HG03045 (cell line): ENCODE measurements at regions not wholly inside any gene's neighbourhood (a gene's known extent, or its start where the extent isn't known, plus 50 kb on each side); places are given as distances from the start of the nearest gene placed in this dataset.

Experiments used
- ATAC-seq: cut with Tn5 transposase; IDR thresholded peaks from one replicate; pipeline ENCODE4 v1.9.1; 2021; ENCODE audit warnings: mild to moderate bottlenecking, moderate library complexity; ENCODE audit not compliant: unreplicated experiment

DNA sequence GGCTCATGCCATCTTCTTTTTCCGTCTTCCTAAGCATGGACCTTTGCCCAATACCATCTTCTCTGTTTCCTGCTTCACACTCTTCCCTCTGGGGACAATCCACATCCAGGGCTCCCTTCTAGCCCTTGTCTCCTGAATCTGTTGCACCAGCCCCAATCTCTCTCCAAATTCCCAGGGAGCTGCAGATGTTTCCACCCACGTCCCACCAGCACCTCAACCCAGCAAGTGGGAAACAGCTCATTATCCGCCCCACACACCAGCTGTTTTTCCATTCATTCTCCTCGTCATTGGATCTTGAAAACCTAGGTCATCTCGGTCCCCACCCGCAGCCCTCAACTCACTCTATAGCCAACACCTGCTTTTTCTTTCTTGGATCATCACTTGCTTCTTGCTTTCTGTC is 185.0 kb upstream of the CDYL start:
- ATAC-seq, result no peak

DNA sequence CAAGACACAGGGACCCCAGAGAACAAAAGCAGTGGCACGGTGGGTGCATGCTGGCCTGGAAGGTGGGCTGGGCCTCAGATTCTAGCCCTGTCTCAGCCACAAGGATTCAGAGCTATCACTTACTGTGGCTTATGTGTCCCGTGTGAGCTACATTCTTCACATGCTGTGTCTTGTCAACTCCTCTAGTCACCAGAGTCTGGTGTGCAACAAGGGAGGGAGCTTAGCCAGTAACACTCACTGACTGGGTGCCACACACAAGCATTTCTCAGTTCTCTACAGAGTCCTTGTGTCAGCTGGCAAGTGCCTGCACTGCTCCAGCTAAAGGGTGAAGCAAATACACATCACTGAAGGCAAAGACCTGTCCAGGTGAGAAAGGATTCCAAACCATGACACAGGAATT is 186.9 kb upstream of the CDYL start:
- ATAC-seq, result no peak

DNA sequence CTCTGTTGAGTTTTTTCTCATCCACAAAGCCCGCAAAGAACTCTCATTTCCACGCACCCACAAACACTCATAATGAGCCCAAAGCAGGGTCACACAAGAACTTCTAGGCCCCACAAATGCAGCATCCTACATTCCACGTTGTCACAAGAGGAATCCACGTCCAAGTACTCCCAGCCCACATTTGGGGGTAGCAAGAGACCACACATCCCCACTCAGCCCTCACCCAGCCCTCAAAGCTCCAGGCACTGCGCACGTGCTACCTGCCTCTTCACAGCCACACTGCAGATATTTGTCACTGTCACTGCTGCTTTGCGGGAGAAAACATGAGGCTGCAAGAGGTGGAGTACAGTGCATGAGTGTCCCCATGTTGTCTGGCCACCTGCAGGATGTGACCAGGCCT is 187.6 kb upstream of the CDYL start:
- no peak for ATAC-seq

DNA sequence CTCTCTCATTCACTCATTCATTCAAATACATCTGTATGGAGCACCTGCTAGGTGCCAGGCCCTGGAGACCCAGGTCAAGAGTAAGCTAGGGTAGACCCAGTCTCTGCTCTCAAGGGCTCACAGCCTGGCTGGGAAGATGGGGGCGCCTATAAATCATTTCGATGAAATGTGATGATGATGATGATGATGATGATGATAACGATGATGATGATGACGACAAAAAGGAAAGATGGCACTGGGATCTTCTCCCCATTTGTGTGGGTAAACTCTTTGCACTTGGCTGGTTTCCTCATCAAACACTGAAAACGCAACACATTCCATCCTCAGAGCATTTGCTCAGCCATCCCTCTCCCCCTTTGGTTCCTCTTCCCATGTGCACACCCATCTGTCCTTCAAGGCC is 188.0 kb upstream of the CDYL start:
- ATAC-seq, result no peak

DNA sequence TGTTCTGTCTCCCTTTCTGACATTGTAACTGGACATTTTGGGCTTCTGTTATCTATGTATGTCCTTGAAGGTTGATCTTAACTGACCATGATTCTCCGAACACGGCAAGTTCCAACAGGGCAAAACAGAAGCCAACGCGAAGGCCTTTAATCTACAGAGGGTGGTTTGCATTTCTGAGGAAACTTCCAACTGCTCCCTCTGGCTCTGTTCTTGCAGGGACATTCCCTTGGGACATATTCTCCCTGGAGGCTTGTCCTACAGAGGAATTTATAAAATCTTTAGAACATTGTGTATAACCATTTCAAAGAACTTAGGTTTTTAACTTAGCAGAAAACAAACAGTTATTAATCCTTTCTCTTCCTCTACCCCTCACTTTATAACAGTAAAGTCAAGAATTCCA is 189.0 kb upstream of the CDYL start:
- ATAC-seq, result no peak

DNA sequence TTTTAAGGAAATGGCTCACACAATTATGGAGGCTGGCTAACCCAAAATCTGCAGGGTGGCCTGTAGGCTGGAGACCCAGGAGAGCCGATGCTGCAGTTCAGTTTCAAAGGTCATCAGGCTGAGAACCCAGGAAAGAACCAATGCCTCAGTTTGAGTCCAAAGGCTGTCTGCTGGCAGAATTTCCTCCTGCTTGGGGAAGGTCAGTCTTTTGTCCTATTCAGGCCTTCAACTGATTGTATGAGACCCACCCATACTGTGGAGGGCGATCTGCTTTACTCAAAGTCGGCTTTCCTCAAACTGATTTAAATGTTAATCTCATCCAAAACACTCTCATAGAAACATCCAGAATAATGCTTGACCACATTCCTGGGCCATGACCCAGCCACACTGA is 189.7 kb upstream of the CDYL start:
- no peak for ATAC-seq

DNA sequence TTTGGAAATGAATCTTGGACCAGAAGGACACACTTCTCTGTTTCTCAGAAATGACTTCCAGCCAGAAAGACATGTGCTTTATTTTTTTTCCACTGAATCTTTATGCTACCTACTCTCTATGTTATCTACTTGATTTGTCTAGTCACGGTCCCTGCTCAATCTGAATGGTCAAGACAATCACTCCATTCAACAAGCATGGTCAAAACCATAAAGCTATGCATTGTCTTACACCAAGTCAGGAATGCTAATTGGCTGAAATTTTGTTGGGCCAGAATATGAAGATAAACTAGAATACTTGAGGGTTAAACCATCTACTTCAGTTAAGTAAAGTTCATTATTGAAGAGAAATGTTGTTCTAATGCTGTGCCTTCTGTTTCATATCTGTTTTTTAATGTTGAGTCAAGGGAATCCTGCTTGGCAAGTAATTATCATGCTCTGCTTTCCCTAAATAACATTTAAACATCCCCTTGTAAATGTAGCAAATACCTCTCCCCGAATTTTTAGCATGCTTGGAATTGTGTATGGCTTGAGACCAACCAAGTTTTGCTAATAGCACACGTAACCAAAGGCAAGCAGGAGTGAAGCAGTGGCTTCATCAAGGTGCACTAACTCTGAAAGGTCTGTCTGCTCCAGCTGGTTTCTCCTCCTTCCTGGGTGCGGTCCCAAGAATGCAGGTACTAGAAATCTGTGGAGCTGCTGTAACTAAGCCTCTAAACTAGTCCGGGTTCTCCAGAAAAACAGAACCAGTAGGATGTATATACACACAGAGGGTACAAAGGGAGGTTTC is 190.3 kb upstream of the CDYL start:
- no peak for ATAC-seq

DNA sequence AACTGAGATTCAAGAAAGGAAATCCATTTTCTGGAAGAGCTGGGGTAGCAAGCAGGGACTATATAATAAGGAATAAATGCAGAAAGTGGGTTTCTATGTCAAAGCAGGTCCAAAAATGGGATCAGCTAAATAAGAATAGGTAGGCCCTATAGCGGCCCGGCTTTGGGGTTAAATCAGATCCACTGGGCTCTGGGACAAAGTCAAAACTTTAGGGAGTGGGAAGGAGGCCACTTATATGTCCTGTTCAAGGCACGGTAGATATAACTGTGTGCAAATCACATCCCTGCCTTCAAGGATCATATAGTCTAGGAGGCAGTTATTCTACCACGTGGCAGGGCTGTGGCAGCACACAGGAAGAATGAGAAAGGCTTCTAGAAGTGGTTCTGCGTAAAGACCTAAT is 191.4 kb upstream of the CDYL start:
- ATAC-seq, result no peak

DNA sequence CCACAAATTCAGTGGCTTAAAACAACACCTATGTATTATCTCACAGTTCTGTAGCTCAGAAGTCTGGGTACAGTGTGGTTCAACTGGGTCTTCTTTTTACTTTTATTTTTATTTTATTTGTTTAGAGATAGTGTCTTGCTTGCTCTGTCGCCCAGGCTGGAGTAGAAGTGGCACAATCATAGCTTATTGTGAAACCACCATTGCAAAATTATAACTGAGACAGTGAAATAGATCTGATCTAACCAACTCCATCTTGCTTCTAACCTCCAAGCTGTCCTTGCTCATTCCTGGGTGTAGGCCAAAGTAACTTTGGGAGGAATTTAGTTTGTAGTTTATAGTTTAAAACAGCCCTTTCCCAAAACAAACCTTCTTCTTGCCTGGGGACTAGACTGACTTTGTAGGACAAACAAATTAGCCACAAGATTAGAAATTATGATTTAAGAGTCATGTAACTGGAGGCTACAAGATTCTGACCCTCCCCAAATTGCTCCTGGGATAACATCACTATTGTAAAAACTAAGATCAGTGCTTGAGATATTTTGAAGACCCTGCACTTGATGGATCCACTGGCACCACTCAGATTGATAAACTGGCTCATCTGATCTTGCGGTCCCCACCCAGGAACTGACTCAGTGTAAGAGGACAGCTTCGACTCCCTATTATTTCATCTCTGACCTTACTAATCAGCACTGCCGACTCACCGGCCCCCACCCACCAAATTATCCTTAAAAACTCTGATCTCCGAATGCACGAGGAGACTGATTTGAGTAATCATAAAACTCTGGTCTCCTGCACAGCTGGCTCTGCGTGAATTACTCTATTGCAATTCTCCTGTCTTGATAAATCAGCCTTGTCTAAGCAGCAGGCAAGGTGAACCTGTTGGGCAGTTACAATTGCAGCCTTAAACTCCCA is 193.4 kb upstream of the CDYL start:
- no peak for ATAC-seq

DNA sequence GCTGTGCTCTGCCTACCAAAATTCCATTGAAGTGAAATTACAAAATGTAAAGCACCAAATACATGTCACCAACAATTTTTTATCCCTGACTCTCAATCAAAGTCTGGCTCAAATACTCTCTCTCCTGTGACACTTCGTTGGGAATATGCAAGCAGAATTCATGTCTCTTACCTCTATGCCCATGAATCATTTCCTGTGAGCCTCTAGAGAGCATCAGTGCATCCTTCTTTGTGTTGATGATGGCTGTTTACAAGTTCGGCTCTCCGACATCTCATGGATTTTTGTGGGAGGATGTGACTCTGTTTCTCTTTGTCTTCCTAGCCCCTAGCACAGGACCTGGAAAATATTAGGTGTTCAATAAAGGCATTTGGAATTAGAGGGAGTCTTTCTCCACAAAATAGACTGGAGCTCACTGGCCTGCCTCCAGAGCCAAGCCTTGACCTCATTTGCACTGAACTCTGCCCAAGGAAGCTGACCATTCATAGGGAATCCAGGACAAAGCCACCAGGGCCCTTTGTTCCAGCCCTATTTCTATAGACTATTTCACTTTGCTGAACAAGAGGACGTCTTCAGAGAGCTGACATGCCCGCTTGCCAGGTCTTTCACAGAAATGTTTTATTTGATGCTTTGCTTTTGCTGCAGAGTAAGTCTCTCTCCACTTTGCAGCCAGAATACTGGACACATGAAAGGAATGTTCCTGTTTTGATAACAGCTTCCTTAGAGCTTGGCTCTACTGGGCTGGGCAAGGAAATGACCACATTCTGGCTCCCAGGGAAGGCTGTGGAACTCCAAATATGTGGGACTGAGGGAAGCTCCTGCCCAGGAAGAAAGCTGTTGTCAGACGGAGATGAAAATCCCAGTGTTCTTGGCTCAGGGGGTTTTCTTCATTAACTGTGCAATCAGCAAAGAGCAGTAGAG is 194.5 kb upstream of the CDYL start:
- no peak for ATAC-seq

DNA sequence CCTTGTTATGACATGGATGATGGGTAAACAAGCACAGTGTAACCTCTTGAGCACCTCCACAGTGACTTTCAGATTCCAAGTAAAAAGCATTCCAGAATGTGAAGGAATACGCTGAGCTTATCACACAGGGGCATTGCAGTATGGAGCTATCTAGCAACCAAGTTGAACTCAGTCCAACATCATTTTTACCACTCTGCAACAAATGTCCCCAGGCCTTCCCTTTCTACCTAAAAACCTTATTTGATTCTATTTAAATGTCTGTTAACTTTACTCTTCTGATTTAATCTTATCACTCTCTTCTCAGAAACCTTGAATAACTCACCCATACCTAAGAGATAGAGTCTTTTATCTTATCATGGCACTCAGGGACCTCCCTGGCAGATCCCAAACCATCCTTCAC is 195.8 kb upstream of the CDYL start:
- ATAC-seq, result no peak

DNA sequence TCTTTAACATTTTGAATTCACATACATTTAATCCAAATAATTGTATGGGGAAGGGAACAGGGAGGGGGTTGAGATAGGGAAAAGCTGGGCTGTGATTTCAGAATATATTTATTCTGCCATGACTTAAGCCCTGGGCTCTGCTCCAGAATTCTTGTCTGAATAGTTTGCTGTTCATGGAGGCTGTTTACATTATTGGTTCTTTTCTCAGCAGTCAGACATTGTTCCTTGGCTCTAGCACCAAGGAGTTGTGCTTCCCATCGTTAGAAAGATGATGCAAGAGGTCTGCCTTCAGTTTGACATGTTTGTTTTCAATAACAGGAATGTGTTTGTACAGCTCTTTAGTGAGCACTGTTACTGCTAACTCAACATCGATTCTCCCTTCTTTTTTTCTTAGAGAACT is 198.8 kb upstream of the CDYL start:
- ATAC-seq, result no peak

DNA sequence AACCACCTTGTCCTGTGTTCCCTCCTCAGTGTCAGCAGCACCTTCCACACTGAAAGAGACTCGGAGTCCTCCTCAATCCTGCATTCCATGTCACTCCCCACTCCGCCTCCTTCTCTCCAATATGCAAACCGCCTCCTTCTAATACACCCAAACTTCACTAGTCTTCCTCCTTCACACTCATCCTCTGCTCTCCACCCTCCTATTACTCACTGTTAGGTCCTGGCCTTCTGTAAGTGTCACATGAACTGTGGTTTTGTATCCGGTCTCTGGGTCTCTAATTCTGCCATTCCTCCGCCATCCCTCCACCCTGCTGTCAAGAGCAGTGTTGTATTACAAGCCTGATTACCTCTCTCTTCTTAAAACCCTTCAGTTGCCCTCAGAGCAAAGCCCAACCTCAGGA is 200.5 kb upstream of the CDYL start:
- no peak for ATAC-seq

DNA sequence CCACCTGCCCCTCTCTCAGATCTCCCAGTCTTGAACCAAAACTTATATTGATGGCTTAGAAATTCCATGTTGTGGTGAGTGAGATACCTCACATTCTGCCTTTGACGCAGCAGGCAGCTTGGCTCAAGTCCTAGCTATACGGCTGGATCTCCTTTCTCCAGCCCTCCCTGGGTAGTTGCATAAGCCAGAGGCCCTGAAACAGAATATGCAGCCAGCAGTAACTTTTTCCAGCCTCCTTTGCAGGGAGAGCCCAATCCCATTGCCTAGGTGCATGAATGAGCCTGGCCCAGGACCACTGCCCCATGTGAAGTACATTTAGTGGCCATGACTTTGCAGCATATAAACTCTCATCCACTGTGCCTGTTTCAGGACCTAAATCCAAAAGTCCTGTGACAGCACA is 202.2 kb upstream of the CDYL start:
- ATAC-seq, result no peak

DNA sequence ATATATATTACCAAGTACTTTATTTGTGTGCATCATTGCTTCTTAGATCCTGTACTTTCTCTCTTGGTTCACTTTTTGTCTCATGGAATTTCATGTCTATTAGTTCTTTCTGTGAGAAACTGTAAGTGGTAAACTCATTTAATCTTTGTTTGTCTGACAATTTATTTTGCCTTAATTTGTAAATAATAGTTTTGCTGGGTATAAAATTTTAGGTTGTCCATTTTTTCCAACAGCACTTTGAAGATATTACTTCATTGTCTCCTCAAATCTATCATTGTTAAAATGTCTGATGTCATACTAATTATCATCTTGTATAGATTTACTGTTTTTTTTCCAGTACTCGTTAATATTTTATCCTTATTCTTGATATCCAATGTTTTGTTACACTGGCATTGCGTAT is 205.2 kb upstream of the CDYL start:
- ATAC-seq, result no peak

DNA sequence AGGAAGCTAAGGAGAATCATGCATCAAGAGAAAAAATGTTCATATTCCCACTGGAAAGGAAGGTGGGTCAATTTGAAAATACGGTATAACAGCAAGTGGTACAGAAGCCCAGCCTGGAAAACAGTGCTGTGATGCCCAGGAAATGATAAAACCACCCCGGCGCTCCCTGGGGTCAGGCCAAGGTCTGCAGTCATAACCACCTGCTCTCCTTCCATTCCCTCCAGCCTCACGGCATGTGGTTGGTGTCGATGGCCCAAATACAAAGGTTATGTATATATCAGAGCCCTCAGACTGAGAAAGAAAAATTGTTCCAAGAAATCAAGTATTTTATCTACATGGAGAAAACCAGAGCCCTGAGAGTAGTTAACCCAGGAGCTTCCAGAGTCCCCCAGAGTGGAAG is 208.1 kb upstream of the CDYL start:
- ATAC-seq, result no peak

DNA sequence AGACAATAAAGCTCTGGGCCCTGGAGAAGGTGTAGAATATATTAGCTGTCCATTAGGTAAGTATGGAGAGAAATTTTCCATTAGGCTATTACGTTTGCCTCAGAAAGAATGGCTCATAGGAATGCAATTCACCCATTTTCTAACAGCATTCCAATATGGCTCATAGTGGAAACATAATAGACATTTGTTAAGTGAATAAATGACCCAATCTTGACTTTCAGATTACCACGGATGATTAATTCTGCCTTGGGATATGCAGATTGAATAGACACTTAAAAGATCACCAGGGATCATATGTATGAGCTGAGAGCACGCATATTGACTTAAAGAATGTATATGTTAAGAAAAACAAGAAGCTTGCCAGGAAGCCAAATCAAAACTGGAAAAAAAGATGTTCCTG is 209.1 kb upstream of the CDYL start:
- no peak for ATAC-seq

DNA sequence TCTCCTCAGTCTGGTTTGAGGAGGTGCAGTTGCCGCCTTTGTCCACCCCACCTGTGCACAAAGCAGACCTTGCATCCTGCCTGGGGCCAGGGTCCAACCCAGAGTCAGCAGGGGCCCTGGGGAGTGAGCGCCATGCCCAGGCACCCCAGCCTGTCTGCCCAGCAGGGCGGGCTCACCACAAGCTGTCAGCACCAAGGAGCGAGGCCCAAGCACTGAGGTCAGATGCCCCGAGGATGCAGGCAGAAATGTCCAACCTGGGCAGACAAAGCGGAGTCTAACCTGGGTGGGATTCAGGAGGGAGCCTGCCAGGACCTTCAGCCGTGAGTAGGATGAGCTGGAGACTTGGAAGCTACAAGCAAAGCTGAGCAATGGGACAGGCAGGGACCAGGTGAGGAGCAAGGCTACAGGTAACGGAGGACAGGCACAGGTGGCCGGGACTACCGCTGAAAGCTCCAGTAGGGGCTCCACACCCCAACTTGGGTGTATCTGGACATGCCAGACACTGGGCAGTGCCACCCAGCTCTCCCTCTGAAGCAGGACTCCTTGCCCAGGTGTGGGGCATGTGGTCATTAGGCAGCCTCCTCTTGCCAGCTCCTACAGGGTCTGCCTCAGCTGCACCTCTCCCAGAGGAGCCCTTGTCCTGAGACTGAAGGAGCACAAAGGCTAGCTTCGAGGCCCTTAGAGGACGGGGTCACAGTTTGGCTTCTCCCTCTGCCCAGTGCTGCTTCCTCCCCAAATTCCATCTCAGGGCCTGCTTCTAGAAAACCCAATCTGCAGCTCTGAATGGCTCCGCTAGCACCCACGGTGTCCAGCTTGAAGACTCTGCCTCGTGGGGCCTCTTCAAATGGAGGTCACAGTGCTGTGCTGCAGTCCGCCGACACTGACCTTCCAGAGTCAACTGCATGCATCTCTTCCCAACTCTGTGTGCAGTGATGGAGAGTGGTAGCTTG is 210.6 kb upstream of the CDYL start:
- no peak for ATAC-seq

DNA sequence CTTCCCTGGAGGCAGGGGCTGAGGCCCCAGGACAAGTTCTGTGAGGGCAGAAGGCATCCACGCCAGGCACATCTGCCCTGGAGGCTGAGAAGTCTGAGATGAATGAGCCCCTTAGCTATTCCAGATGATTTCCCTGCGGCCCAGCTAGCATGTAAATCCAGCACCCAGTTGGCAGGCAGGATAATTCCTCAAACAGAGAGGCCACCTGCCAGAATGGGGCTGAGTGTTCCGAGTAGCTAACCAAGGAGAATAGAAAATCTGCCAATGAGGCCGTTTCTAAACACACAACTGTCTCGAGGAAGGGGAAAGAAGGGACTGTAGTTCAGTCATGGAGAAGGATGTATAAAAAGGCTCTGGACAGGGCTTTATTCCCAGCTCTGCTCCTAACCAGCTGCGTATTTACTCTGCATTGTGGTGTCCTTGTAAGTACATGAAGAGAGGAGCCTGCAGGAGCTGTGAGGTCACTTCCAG is 211.4 kb upstream of the CDYL start:
- ATAC-seq, result no peak

DNA sequence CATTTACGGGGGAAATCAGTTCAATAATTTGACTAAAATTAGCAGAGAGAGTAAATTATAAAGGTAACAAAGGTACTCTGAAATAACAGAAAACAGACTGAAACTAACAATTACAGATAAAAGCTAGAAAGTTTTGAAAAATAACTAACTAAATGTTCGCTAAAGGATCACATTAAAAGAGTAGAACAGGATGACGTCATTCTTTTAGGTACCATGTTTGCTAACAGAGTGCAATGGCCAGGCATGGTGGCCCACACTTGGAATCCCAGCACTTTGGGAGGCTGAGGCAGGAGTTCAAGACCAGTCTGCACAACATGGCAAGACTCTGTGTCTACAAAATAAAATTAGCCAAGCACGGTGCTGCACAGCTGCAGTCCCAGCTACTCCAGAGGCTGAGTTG is 212.3 kb upstream of the CDYL start:
- ATAC-seq, result no peak
